ENCODE measurements at regions not wholly inside any gene's neighbourhood (a gene's known extent, or its start where the extent isn't known, plus 50 kb on each side); places are given as distances from the start of the nearest gene placed in this dataset.

GRCh38 chr16:8376858-8377257, 213.5 kb downstream of the TMEM114 start:
- no peak overlapping the region for H3K27ac ChIP-seq
- no peak for DNase-seq
- H3K36me3 ChIP-seq, result no peaks in the 10 kb centered on the region
- intact Hi-C loops (cut with DNase I), result no loop called here
- H3K27me3 ChIP-seq, result no peaks in the 10 kb centered on the region
- no peak for TF ChIP-seq CTCF (IDR thresholded peaks at IDR 0.05)
- TF ChIP-seq POLR2A (IDR thresholded peaks at IDR 0.05), result no peak
- H3K9me3 ChIP-seq, result no peaks in the 10 kb centered on the region
- no peak overlapping the region for H3K4me3 ChIP-seq
- H3K4me1 ChIP-seq, result no peaks in the 10 kb centered on the region

- H3K27me3 ChIP-seq, result no peaks in the 10 kb centered on the region
- H3K4me3 ChIP-seq, result no peak overlapping the region
- H3K27ac ChIP-seq, result no peak overlapping the region
- TF ChIP-seq POLR2A (IDR thresholded peaks at IDR 0.05) (no peak), CTCF (IDR thresholded peaks at IDR 0.05) (no peak)
- intact Hi-C loops (cut with DNase I), result no loop called here
- H3K9me3 ChIP-seq, result no peaks in the 10 kb centered on the region
- no peaks in the 10 kb centered on the region for H3K36me3 ChIP-seq
- WGBS, 2 donors, result 30 to 45% methylated on average over 2 of the region's 2 CpGs
- no peak for DNase-seq
- H3K4me1 ChIP-seq, result no peaks in the 10 kb centered on the region
Measured at GRCh38 chr16:8376430-8376829, 213.9 kb downstream of the TMEM114 start.

GRCh38 chr16:8375232-8375587, 215.1 kb downstream of the TMEM114 start:
- Histone ChIP-seq H3K27me3 (no peaks in the 10 kb centered on the region), H3K36me3 (no peaks in the 10 kb centered on the region), H3K27ac (no peak overlapping the region), H3K4me3 (no peak overlapping the region), H3K4me1 (no peaks in the 10 kb centered on the region), H3K9me3 (no peaks in the 10 kb centered on the region)
- 70 to 72% methylated on average over 1 of the region's 1 CpG for WGBS, 2 donors
- TF ChIP-seq CTCF (IDR thresholded peaks at IDR 0.05) (no peak), POLR2A (IDR thresholded peaks at IDR 0.05) (no peak)
- intact Hi-C loops (cut with DNase I), result no loop called here
- no peak for DNase-seq

GRCh38 chr16:8374586-8375231, 215.6 kb downstream of the TMEM114 start:
- no peaks in the 10 kb centered on the region for H3K27me3 ChIP-seq
- WGBS, 2 donors, result 78 to 79% methylated on average over 8 of the region's 8 CpGs
- H3K4me1 ChIP-seq, result no peaks in the 10 kb centered on the region
- no peak overlapping the region for H3K27ac ChIP-seq
- no peak for DNase-seq
- H3K9me3 ChIP-seq, result no peaks in the 10 kb centered on the region
- intact Hi-C loops (cut with DNase I), result no loop called here
- no peaks in the 10 kb centered on the region for H3K36me3 ChIP-seq
- no peak for TF ChIP-seq CTCF (IDR thresholded peaks at IDR 0.05)
- TF ChIP-seq POLR2A (IDR thresholded peaks at IDR 0.05), result no peak
- no peak overlapping the region for H3K4me3 ChIP-seq

GRCh38 chr16:8373676-8374431, 216.5 kb downstream of the TMEM114 start:
- no peak for DNase-seq
- intact Hi-C loops (cut with DNase I), result no loop called here
- H3K36me3 ChIP-seq, result no peaks in the 10 kb centered on the region
- TF ChIP-seq CTCF (IDR thresholded peaks at IDR 0.05), result no peak
- no peak for TF ChIP-seq POLR2A (IDR thresholded peaks at IDR 0.05)
- H3K4me3 ChIP-seq, result no peak overlapping the region
- no peaks in the 10 kb centered on the region for H3K27me3 ChIP-seq
- WGBS, 2 donors, result 50 to 67% methylated on average over 5 to 6 of the region's 6 CpGs
- H3K4me1 ChIP-seq, result no peaks in the 10 kb centered on the region
- no peak overlapping the region for H3K27ac ChIP-seq
- H3K9me3 ChIP-seq, result no peaks in the 10 kb centered on the region
